Sigmoid colon (tissue), 4 donors: ENCODE measurements at regions not wholly inside any gene's neighbourhood (a gene's known extent, or its start where the extent isn't known, plus 50 kb on each side); places are given as distances from the start of the nearest gene placed in this dataset.

Experiments used
- CTCF ChIP-seq, 4 experiments: fragments of 450-650 bp in 3 of 4; fragments of 200-600 bp in 1 of 4; IDR thresholded peaks; one replicate each; pipeline ENCODE4 v1.5.1; 2016 to 2019; ENCODE audit warnings: antibody characterized with exemption in 4 of 4, mild to moderate bottlenecking in 3 of 4, moderate library complexity in 2 of 4
- EP300 ChIP-seq, 4 donors: sonication (generic); formaldehyde crosslinking; IDR thresholded peaks; one replicate each; pipeline ENCODE4 v1.6.1; 2017; ENCODE audit warnings: antibody characterized with exemption in 4 of 4
- POLR2A ChIP-seq, 2 donors: fragments of 450-650 bp; IDR thresholded peaks; one replicate each; pipeline ENCODE4 v1.6.1; 2016; ENCODE audit warnings: antibody characterized with exemption in 2 of 2, mild to moderate bottlenecking in 2 of 2, moderate library complexity in 2 of 2
- POLR2AphosphoS5 ChIP-seq, 4 donors: sonication (generic); formaldehyde crosslinking; IDR thresholded peaks; one replicate each; pipeline ENCODE4 v1.6.1; 2017; ENCODE audit warnings: antibody characterized with exemption in 4 of 4

DNA sequence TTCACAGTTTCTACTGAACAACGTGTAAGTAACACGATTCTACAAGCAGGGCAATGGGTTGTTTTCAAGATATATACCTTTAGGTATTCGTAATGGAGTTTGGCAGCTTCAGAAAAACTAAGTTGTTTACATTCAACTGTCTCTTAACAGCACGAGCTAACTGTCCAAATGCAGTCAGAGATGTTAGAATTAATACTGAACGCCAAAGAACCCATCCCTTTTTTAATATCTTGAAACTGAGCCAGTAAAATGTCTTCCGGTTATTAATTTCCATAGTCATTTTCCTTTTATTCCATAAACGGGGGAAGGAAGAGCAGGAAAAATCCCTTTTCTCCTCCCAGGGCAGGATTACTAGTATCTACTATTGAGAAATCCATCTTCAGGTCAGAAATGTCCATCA, 129.0 kb upstream of the THBS1 start:
- TF ChIP-seq CTCF (IDR thresholded peaks at IDR 0.05) (no peak), POLR2AphosphoS5 (IDR thresholded peaks at IDR 0.05) (no peak), EP300 (IDR thresholded peaks at IDR 0.05) (no peak), POLR2A (IDR thresholded peaks at IDR 0.05) (no peak)
